Body of pancreas (tissue), 4 donors: ENCODE measurements at regions not wholly inside any gene's neighbourhood (a gene's known extent, or its start where the extent isn't known, plus 50 kb on each side); places are given as distances from the start of the nearest gene placed in this dataset.

ENCODE experiments used
- CTCF ChIP-seq, 7 experiments: fragments of 450-650 bp in 4 of 7; fragments of 200-600 bp in 3 of 7; sonication (generic) in 3 of 7; IDR thresholded peaks; one replicate each; pipeline ENCODE4 v1.5.1; 2016 to 2019; ENCODE audit warnings: antibody characterized with exemption in 7 of 7
- POLR2A ChIP-seq, 3 donors: fragments of 450-650 bp; IDR thresholded peaks; one replicate each; pipeline ENCODE4 v1.6.1; 2016; ENCODE audit warnings: antibody characterized with exemption in 3 of 3, mild to moderate bottlenecking in 2 of 3

DNA sequence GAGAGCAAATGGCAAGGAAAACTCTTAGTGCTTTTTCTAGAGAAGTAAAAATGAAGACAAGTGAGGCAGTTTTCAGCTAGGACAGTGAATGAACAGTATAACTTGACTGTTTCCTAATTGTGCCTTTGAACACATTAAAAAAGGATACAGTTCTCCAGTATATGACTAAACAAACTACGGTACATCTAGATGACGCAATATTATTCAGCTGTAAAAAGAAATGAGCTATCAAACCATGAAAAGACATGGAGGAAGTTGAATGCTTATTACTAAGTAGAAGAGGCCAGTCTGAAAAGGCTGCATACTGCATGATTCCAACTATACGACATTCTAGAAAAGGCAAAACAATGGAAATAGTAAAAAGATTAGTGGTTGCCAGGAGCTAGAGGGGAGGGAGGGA is 206.3 kb downstream of the SIPA1L2 start:
- no peak for TF ChIP-seq POLR2A (IDR thresholded peaks at IDR 0.05)
- TF ChIP-seq CTCF (IDR thresholded peaks at IDR 0.05), result no peak
